KMS-11 (cell line): ENCODE measurements at regions not wholly inside any gene's neighbourhood (a gene's known extent, or its start where the extent isn't known, plus 50 kb on each side); places are given as distances from the start of the nearest gene placed in this dataset.

Experiments
- H2AFZ ChIP-seq: fragments of 200-600 bp; sonication (generic); 2 replicates; pipeline ENCODE4 v1.6.1; 2016; ENCODE audit warnings: antibody characterized with exemption, mixed run types, low read depth
- H3K27ac ChIP-seq: fragments of 200-600 bp; sonication (generic); 2 replicates; pipeline ENCODE4 v1.6.1; 2016; ENCODE audit warnings: mild to moderate bottlenecking, mixed run types
- H3K27me3 ChIP-seq: fragments of 200-600 bp; sonication (generic); 2 replicates; pipeline ENCODE4 v1.6.1; 2017; ENCODE audit warnings: mild to moderate bottlenecking, low read depth, mixed run types, moderate library complexity; ENCODE audit not compliant: insufficient read depth
- H3K36me3 ChIP-seq: fragments of 200-600 bp; sonication (generic); 2 replicates; pipeline ENCODE4 v1.6.1; 2017; ENCODE audit warnings: mild to moderate bottlenecking, mixed run types; ENCODE audit not compliant: insufficient read depth
- H3K4me1 ChIP-seq: fragments of 200-600 bp; sonication (generic); 2 replicates; pipeline ENCODE4 v1.6.1; 2016; ENCODE audit warnings: mild to moderate bottlenecking, low read depth, mixed run types; ENCODE audit not compliant: poor library complexity, severe bottlenecking
- H3K4me2 ChIP-seq: fragments of 200-600 bp; sonication (generic); 2 replicates; pipeline ENCODE4 v1.7.0; 2016; ENCODE audit warnings: mild to moderate bottlenecking, mixed run types
- H3K4me3 ChIP-seq: fragments of 200-600 bp; sonication (generic); IDR thresholded peaks from 2 replicates; pipeline ENCODE4 v1.6.1; 2017; ENCODE audit warnings: low read depth, low read length, mixed read lengths; ENCODE audit not compliant: insufficient read depth
- H3K79me2 ChIP-seq: fragments of 200-600 bp; sonication (generic); 2 replicates; pipeline ENCODE4 v1.6.1; 2016; ENCODE audit warnings: low read depth, mixed run types; ENCODE audit not compliant: insufficient read depth
- H3K9ac ChIP-seq: fragments of 200-600 bp; sonication (generic); 2 replicates; pipeline ENCODE4 v1.6.1; 2016; ENCODE audit warnings: mild to moderate bottlenecking, mixed run types
- H4K20me1 ChIP-seq: fragments of 200-600 bp; sonication (generic); 2 replicates; pipeline ENCODE4 v1.6.1; 2016; ENCODE audit warnings: mild to moderate bottlenecking, mixed run types; ENCODE audit not compliant: insufficient read depth
- TF ChIP-seq, protein P1 (sequence below): fragments of 200-600 bp; sonication (generic); conservative IDR thresholded peaks from 2 replicates; pipeline ENCODE4 v1.6.1; 2017; ENCODE audit warnings: low read depth, mild to moderate bottlenecking, antibody characterized with exemption, low read length, moderate library complexity, mixed read lengths

- Histone ChIP-seq H3K27ac (no peak overlapping the region), H3K36me3 (no peaks in the 10 kb centered on the region), H3K4me2 (no peak overlapping the region), H3K4me3 (no peak overlapping the region), H4K20me1 (no peaks in the 10 kb centered on the region), H3K9ac (no peak overlapping the region), H3K27me3 (no peaks in the 10 kb centered on the region), H3K79me2 (no peaks in the 10 kb centered on the region), H3K4me1 (peaks cover 11% of the 10 kb centered on the region), H2AFZ (no peak overlapping the region)
- TF ChIP-seq, protein P1, sequence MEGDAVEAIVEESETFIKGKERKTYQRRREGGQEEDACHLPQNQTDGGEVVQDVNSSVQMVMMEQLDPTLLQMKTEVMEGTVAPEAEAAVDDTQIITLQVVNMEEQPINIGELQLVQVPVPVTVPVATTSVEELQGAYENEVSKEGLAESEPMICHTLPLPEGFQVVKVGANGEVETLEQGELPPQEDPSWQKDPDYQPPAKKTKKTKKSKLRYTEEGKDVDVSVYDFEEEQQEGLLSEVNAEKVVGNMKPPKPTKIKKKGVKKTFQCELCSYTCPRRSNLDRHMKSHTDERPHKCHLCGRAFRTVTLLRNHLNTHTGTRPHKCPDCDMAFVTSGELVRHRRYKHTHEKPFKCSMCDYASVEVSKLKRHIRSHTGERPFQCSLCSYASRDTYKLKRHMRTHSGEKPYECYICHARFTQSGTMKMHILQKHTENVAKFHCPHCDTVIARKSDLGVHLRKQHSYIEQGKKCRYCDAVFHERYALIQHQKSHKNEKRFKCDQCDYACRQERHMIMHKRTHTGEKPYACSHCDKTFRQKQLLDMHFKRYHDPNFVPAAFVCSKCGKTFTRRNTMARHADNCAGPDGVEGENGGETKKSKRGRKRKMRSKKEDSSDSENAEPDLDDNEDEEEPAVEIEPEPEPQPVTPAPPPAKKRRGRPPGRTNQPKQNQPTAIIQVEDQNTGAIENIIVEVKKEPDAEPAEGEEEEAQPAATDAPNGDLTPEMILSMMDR: no peak
Measured at GRCh38 chr6:11876934-11877433, 98.4 kb upstream of the ADTRP start.

DNA sequence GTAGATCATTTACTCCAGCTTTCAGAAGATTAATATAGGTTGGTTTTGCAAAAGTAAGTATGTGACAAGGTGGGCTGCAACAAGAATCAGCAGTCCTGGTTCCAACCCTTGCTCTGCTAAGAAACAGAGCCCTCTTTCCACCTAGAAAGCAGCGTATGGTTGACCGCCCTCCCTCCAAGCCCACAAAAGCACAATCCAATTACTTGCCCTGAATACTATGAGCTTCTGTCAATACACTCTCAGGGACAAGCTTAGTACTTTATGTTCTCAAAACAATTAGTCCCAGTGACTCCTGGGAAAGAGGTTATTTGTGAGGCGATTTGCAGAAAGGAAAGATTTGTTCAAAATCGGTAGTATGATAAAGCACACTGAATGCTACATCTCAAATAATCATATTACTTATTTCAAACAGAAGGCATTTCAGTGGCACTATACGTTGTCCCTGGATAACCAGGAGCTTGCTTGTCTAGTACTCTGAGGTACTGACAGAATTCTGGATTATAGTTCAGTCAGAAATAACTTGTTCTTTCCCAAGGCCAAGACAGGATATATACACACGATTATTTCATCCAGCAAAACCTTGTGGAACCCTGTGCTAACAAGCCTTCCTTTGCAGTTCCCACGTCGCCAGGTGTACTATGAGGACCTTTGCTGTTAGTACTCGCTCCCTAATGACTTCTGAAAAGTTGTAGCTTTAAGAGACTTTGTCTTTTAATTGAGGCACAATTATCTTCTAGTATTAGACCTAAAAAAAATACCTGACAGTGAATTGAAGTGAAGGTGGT is 96.9 kb upstream of the ADTRP start:
- Histone ChIP-seq H3K9ac (no peak overlapping the region), H3K36me3 (no peaks in the 10 kb centered on the region), H4K20me1 (no peaks in the 10 kb centered on the region), H3K4me1 (peaks cover 11% of the 10 kb centered on the region), H3K4me3 (no peak overlapping the region), H3K4me2 (no peak overlapping the region), H2AFZ (no peak overlapping the region), H3K27ac (no peak overlapping the region), H3K79me2 (no peaks in the 10 kb centered on the region), H3K27me3 (no peaks in the 10 kb centered on the region)
- TF ChIP-seq, protein P1: no peak

DNA sequence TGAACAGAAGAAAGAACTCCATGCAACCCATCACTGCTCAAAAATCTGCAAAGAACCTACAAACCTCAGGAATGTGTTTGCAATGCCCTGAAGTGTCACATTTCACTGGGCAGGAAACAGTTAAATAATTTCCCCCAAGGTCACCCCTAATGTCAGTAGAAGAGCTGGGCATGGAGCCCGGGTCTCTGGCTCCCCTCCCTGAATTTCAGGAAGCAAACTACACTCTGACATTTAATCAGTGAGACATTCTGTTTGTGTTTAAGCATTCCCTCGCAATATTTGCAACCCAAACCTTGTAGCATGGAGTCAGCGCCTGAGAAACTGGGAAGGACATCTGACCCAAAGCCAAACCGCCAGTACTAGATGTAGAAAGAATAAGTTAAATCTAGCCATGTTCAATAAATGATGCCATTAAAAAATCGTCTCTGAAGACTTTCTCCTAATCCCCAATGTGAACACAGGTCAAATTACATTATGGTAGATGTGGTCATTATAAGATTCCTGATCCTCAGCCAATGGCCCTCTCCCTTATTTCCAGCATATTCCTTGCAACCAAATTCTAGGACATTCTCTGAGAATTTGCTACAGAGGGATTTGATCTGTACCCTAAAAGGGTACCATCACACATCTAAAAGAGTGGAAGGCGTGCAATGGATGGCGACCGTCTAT is 91.2 kb upstream of the ADTRP start:
- H3K4me2 ChIP-seq: no peak overlapping the region
- no peaks in the 10 kb centered on the region for H3K79me2 ChIP-seq
- no peak overlapping the region for H3K27ac ChIP-seq

DNA sequence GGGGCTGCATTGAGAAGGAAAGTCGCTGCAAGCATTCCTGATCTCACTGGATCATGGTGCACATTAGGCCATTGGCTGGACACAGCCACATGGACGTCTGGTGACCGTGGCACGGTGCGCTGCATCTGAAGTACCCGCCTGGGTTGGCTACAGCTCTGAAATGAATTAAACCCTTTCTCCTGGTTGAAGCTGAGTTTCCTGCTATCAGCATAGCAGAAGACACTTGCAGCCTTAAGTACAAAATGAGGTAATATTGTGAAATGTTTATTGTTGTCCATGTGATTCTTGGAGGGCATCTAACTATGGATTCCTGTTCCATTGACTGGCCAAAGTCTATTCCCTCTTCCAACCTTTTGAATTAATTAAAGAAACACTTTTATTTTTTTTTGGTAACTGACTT is 89.8 kb upstream of the ADTRP start:
- TF ChIP-seq, protein P1: no peak
- H2AFZ ChIP-seq: no peak overlapping the region
- H3K79me2 ChIP-seq: no peaks in the 10 kb centered on the region
- no peaks in the 10 kb centered on the region for H4K20me1 ChIP-seq
- no peak overlapping the region for H3K4me3 ChIP-seq
- no peaks in the 10 kb centered on the region for H3K27me3 ChIP-seq
- no peaks in the 10 kb centered on the region for H3K36me3 ChIP-seq
- H3K9ac ChIP-seq: no peak overlapping the region
- H3K4me1 ChIP-seq: peaks cover under 1% of the 10 kb centered on the region
- H3K4me2 ChIP-seq: no peak overlapping the region
- no peak overlapping the region for H3K27ac ChIP-seq

More for the DNA sequence above, 91.2 kb upstream of the ADTRP start:
- Histone ChIP-seq H2AFZ (no peak overlapping the region), H3K4me3 (no peak overlapping the region), H3K4me1 (peaks cover 11% of the 10 kb centered on the region), H3K36me3 (no peaks in the 10 kb centered on the region), H3K27me3 (no peaks in the 10 kb centered on the region), H3K9ac (no peak overlapping the region), H4K20me1 (no peaks in the 10 kb centered on the region)
- TF ChIP-seq, protein P1: no peak
